ENCODE measurements at regions not wholly inside any gene's neighbourhood (a gene's known extent, or its start where the extent isn't known, plus 50 kb on each side); places are given as distances from the start of the nearest gene placed in this dataset.
"Not testable (repeated sequence)": the region's sequence is repeated elsewhere in the genome, so short reads cannot be mapped to it uniquely, and the experiment has no call there.

- no peak for DNase-seq (ENCODE audit: insufficient read length, low spot score)
- no peak for FAIRE-seq
- TF ChIP-seq POLR2A (IDR thresholded peaks at IDR 0.05; ENCODE audit: low read depth, low read length), result no peak
Measured at GRCh38 chrX:43269201-43269600, 386.9 kb upstream of the MAOA start.

- no peak for TF ChIP-seq POLR2A (IDR thresholded peaks at IDR 0.05; ENCODE audit: low read depth, low read length)
- DNase-seq (ENCODE audit: insufficient read length, low spot score) (no peak), FAIRE-seq (no peak)
Measured at GRCh38 chrX:43277879-43278278, 378.2 kb upstream of the MAOA start.

- FAIRE-seq, result no peak
- DNase-seq (ENCODE audit: insufficient read length, low spot score), result no peak
- TF ChIP-seq POLR2A (IDR thresholded peaks at IDR 0.05; ENCODE audit: low read depth, low read length), result no peak
Measured at GRCh38 chrX:43278440-43278839, 377.7 kb upstream of the MAOA start.

- no peak for TF ChIP-seq POLR2A (IDR thresholded peaks at IDR 0.05; ENCODE audit: low read depth, low read length)
- no peak for DNase-seq (ENCODE audit: insufficient read length, low spot score)
- no peak for FAIRE-seq
Measured at GRCh38 chrX:43279341-43279808, 376.7 kb upstream of the MAOA start.

GRCh38 chrX:43283187-43283586, 372.9 kb upstream of the MAOA start:
- FAIRE-seq (no peak), DNase-seq (ENCODE audit: insufficient read length, low spot score) (no peak)
- no peak for TF ChIP-seq POLR2A (IDR thresholded peaks at IDR 0.05; ENCODE audit: low read depth, low read length)

- not testable (repeated sequence) for FAIRE-seq; DNase-seq (ENCODE audit: insufficient read length, low spot score)
Measured at GRCh38 chrX:43311625-43312024, 344.5 kb upstream of the MAOA start.

- no peak for DNase-seq (ENCODE audit: insufficient read length, low spot score)
- no peak for TF ChIP-seq POLR2A (IDR thresholded peaks at IDR 0.05; ENCODE audit: low read depth, low read length)
Measured at GRCh38 chrX:43313035-43313434, 343.1 kb upstream of the MAOA start.

GRCh38 chrX:43314525-43314924, 341.6 kb upstream of the MAOA start:
- no peak for TF ChIP-seq POLR2A (IDR thresholded peaks at IDR 0.05; ENCODE audit: low read depth, low read length)
- DNase-seq (ENCODE audit: insufficient read length, low spot score) (no peak), FAIRE-seq (no peak)

More at GRCh38 chrX:43313035-43313434, 343.1 kb upstream of the MAOA start:
- no peak for FAIRE-seq

- FAIRE-seq (no peak), DNase-seq (ENCODE audit: insufficient read length, low spot score) (no peak)
- TF ChIP-seq POLR2A (IDR thresholded peaks at IDR 0.05; ENCODE audit: low read depth, low read length), result no peak
Measured at GRCh38 chrX:43315622-43316021, 340.5 kb upstream of the MAOA start.

- DNase-seq (ENCODE audit: insufficient read length, low spot score) (no peak), FAIRE-seq (no peak)
- TF ChIP-seq POLR2A (IDR thresholded peaks at IDR 0.05; ENCODE audit: low read depth, low read length), result no peak
Measured at GRCh38 chrX:43316146-43316545, 340.0 kb upstream of the MAOA start.

GRCh38 chrX:43317378-43317777, 338.7 kb upstream of the MAOA start:
- DNase-seq (ENCODE audit: insufficient read length, low spot score), result no peak
- FAIRE-seq, result no peak
- no peak for TF ChIP-seq POLR2A (IDR thresholded peaks at IDR 0.05; ENCODE audit: low read depth, low read length)

- DNase-seq (ENCODE audit: insufficient read length, low spot score) (no peak), FAIRE-seq (no peak)
- TF ChIP-seq POLR2A (IDR thresholded peaks at IDR 0.05; ENCODE audit: low read depth, low read length), result no peak
Measured at GRCh38 chrX:43328358-43328946, 327.6 kb upstream of the MAOA start.

- no peak for FAIRE-seq
- DNase-seq (ENCODE audit: insufficient read length, low spot score), result no peak
- no peak for TF ChIP-seq POLR2A (IDR thresholded peaks at IDR 0.05; ENCODE audit: low read depth, low read length)
Measured at GRCh38 chrX:43333543-43333942, 322.6 kb upstream of the MAOA start.

GRCh38 chrX:43345166-43345565, 310.9 kb upstream of the MAOA start:
- no peak for DNase-seq (ENCODE audit: insufficient read length, low spot score)
- no peak for TF ChIP-seq POLR2A (IDR thresholded peaks at IDR 0.05; ENCODE audit: low read depth, low read length)
- no peak for FAIRE-seq

GRCh38 chrX:43349363-43349762, 306.7 kb upstream of the MAOA start:
- FAIRE-seq, result no peak
- DNase-seq (ENCODE audit: insufficient read length, low spot score), result peak; percentile 0
- no peak for TF ChIP-seq POLR2A (IDR thresholded peaks at IDR 0.05; ENCODE audit: low read depth, low read length)

GRCh38 chrX:43350935-43351334, 305.2 kb upstream of the MAOA start:
- no peak for TF ChIP-seq POLR2A (IDR thresholded peaks at IDR 0.05; ENCODE audit: low read depth, low read length)
- FAIRE-seq (no peak), DNase-seq (ENCODE audit: insufficient read length, low spot score) (no peak)

All from H54 (cell line).